H1 (cell line): ENCODE measurements at regions not wholly inside any gene's neighbourhood (a gene's known extent, or its start where the extent isn't known, plus 50 kb on each side); places are given as distances from the start of the nearest gene placed in this dataset.

Source experiments
- CTCF ChIA-PET: fragments of 300-600 bp; sonication (Branson Sonifier 250); formaldehyde crosslinking; loops from one replicate; lab custom pipeline; 2021; ENCODE audit not compliant: partially characterized antibody; lab: Charles Lee
- POLR2A ChIA-PET: fragments of 300-600 bp; sonication (Branson Sonifier 250); formaldehyde crosslinking; loops from one replicate; lab custom pipeline; 2021; ENCODE audit warnings: inconsistent platforms; ENCODE audit not compliant: partially characterized antibody; lab: Charles Lee
- DNase-seq, 2 experiments: peaks; one replicate each; pipeline versions ENCODE4 v3.0.0 to v3.0.0-alpha.2; 2010 to 2022; ENCODE audit warnings: low spot score in 2 of 2, low read depth in 1 of 2, mixed read lengths in 1 of 2
- FAIRE-seq: peaks from 2 replicates; lab custom pipeline; 2011; peaks lifted over from hg19 to GRCh38; lab: Jason Lieb, UNC
- H2AFZ ChIP-seq: 2 replicates; pipeline ENCODE4 v1.8.1; 2012; ENCODE audit warnings: low read length, inconsistent platforms
- H2AK5ac ChIP-seq: 2 replicates; pipeline ENCODE4 v1.6.1; 2013; ENCODE audit warnings: low read depth, low read length
- H2BK120ac ChIP-seq: replicated peaks from 2 replicates; pipeline ENCODE3; 2013; ENCODE audit warnings: low read depth, low read length, inconsistent platforms
- H2BK12ac ChIP-seq: 2 replicates; pipeline ENCODE4 v1.6.1; 2013; ENCODE audit warnings: low read depth, low read length
- H2BK15ac ChIP-seq: 2 replicates; pipeline ENCODE4 v1.6.1; 2013; ENCODE audit warnings: low read length
- H2BK20ac ChIP-seq: 2 replicates; pipeline ENCODE4 v1.6.1; 2013; ENCODE audit warnings: low read length
- H2BK5ac ChIP-seq: 2 replicates; pipeline ENCODE4 v1.6.1; 2013; ENCODE audit warnings: low read depth, low read length
- H3K14ac ChIP-seq: 2 replicates; pipeline ENCODE4 v1.6.1; 2013; ENCODE audit warnings: inconsistent platforms; ENCODE audit not compliant: insufficient read length
- H3K18ac ChIP-seq: 2 replicates; pipeline ENCODE4 v1.6.1; 2013; ENCODE audit warnings: low read length; ENCODE audit errors: extremely low read depth
- H3K23ac ChIP-seq: 2 replicates; pipeline ENCODE4 v1.6.1; 2013; ENCODE audit warnings: inconsistent platforms; ENCODE audit not compliant: insufficient read length
- H3K23me2 ChIP-seq: 2 replicates; pipeline ENCODE4 v1.6.1; 2013; ENCODE audit warnings: low read depth, low read length
- H3K27ac ChIP-seq: 2 replicates; pipeline ENCODE4 v1.6.1; 2011; ENCODE audit warnings: low read depth, low read length, inconsistent platforms
- H3K27me3 ChIP-seq, 4 experiments: replicated peaks in 1 of 4; 1 replicate in 1 of 4; 2 replicates in 3 of 4; pipeline versions ENCODE4 v1.6.1 to v1.8.1; 2011 to 2013; ENCODE audit warnings: low read length in 3 of 4, mild to moderate bottlenecking in 3 of 4, inconsistent platforms in 2 of 4, mixed read lengths in 2 of 4, moderate library complexity in 1 of 4; ENCODE audit not compliant: control insufficient read depth in 3 of 4, insufficient read depth in 3 of 4; ENCODE audit errors: extremely low read depth in 1 of 4
- H3K36me3 ChIP-seq, 4 experiments: 2 replicates each; pipeline versions ENCODE4 v1.6.1 to v1.8.1; 2011 to 2013; ENCODE audit warnings: mild to moderate bottlenecking in 4 of 4, low read length in 3 of 4, moderate library complexity in 2 of 4, control low read depth in 1 of 4, inconsistent platforms in 1 of 4; ENCODE audit not compliant: insufficient read depth in 4 of 4, control insufficient read depth in 2 of 4
- H3K4ac ChIP-seq: replicated peaks from 2 replicates; pipeline ENCODE3; 2013; ENCODE audit warnings: low read length, low read depth, mixed read lengths, inconsistent platforms; ENCODE audit not compliant: insufficient read length
- H3K4me1 ChIP-seq, 4 experiments: replicated peaks in 1 of 4; 1 replicate in 1 of 4; 2 replicates in 3 of 4; pipeline versions ENCODE4 v1.6.1 to v1.8.1; 2011 to 2013; ENCODE audit warnings: low read length in 3 of 4, inconsistent platforms in 2 of 4, mixed read lengths in 1 of 4; ENCODE audit not compliant: insufficient read depth in 4 of 4, control insufficient read depth in 3 of 4
- H3K4me2 ChIP-seq, 2 experiments: 2 replicates each; pipeline versions ENCODE4 v1.6.1 to v1.8.1; 2011 to 2013; ENCODE audit warnings: low read depth in 2 of 2, low read length in 2 of 2, control low read depth in 1 of 2, inconsistent platforms in 1 of 2, mild to moderate bottlenecking in 1 of 2; ENCODE audit not compliant: insufficient read depth in 1 of 2
- H3K4me3 ChIP-seq, 4 experiments: fragments of 200-600, 300-600 bp in 1 of 4; sonication (generic), shearing (Covaris generic), sonication (Bioruptor Twin) in 1 of 4; 2 replicates each; pipeline versions ENCODE4 v1.5.1 to v1.8.1; 2011 to 2016; ENCODE audit warnings: low read length in 4 of 4, low read depth in 3 of 4, control low read depth in 2 of 4, inconsistent platforms in 2 of 4, mild to moderate bottlenecking in 2 of 4, mixed read lengths in 1 of 4, moderate library complexity in 1 of 4; ENCODE audit not compliant: insufficient read depth in 2 of 4; ENCODE audit errors: extremely low read depth in 1 of 4
- H3K56ac ChIP-seq: replicated peaks from 2 replicates; pipeline ENCODE3; 2013; ENCODE audit warnings: low read depth, mild to moderate bottlenecking, mixed read lengths, low read length, inconsistent platforms; ENCODE audit not compliant: insufficient read length
- H3K79me1 ChIP-seq: 2 replicates; pipeline ENCODE4 v1.6.1; 2013; ENCODE audit warnings: low read depth, low read length, control low read depth
- H3K79me2 ChIP-seq, 2 experiments: 2 replicates each; pipeline versions ENCODE4 v1.6.1 to v1.8.1; 2012 to 2013; ENCODE audit warnings: low read length in 2 of 2, mild to moderate bottlenecking in 2 of 2, inconsistent platforms in 1 of 2; ENCODE audit not compliant: insufficient read depth in 2 of 2, control insufficient read depth in 1 of 2
- H3K9ac ChIP-seq, 4 experiments: replicated peaks in 1 of 4; 1 replicate in 1 of 4; 2 replicates in 3 of 4; pipeline versions ENCODE4 v1.6.1 to v1.8.1; 2011 to 2013; ENCODE audit warnings: low read depth in 3 of 4, low read length in 3 of 4, control low read depth in 2 of 4, mild to moderate bottlenecking in 2 of 4, moderate library complexity in 2 of 4, inconsistent platforms in 1 of 4; ENCODE audit errors: extremely low read depth in 1 of 4
- H3K9me3 ChIP-seq, 2 experiments: 2 replicates each; pipeline versions ENCODE4 v1.6.1 to v1.8.1; 2012 to 2013; ENCODE audit warnings: mild to moderate bottlenecking in 2 of 2, moderate library complexity in 2 of 2, control low read depth in 1 of 2, inconsistent platforms in 1 of 2, low read depth in 1 of 2, low read length in 1 of 2, mixed read lengths in 1 of 2; ENCODE audit not compliant: insufficient read depth in 2 of 2
- H4K20me1 ChIP-seq, 2 experiments: replicated peaks in 1 of 2; 2 replicates each; pipeline versions ENCODE3 to v1.8.1; 2011 to 2013; ENCODE audit warnings: inconsistent platforms in 2 of 2, low read length in 2 of 2, mild to moderate bottlenecking in 1 of 2; ENCODE audit not compliant: insufficient read depth in 2 of 2, control insufficient read depth in 1 of 2
- H4K5ac ChIP-seq: 2 replicates; pipeline ENCODE4 v1.6.1; 2013; ENCODE audit warnings: low read length, low read depth, mixed read lengths, inconsistent platforms; ENCODE audit not compliant: insufficient read length
- H4K8ac ChIP-seq: 2 replicates; pipeline ENCODE4 v1.8.0; 2013; ENCODE audit warnings: mild to moderate bottlenecking, moderate library complexity, low read length, inconsistent platforms; ENCODE audit not compliant: insufficient read depth; ENCODE audit errors: extremely low read depth
- H4K91ac ChIP-seq: replicated peaks from 2 replicates; pipeline ENCODE3; 2013; ENCODE audit warnings: low read length, mixed read lengths, inconsistent platforms; ENCODE audit not compliant: insufficient read length
- WGBS, 2 experiments: shearing (Covaris generic) in 1 of 2; methylation state at CpG; one replicate each; pipeline versions ENCODE4 v1.1.6 to v1.1.7; 2013 to 2015; ENCODE audit warnings: low lambda C conversion rate in 2 of 2, mixed read lengths in 2 of 2, inconsistent platforms in 1 of 2, low coverage in 1 of 2, missing lambda C conversion rate in 1 of 2; ENCODE audit not compliant: insufficient replicate concordance in 2 of 2, insufficient coverage in 1 of 2, insufficient read length in 1 of 2; ENCODE audit errors: extremely low coverage in 1 of 2, missing lambda C conversion rate in 1 of 2; 5-methylcytosine and 5-hydroxymethylcytosine counted together

DNA sequence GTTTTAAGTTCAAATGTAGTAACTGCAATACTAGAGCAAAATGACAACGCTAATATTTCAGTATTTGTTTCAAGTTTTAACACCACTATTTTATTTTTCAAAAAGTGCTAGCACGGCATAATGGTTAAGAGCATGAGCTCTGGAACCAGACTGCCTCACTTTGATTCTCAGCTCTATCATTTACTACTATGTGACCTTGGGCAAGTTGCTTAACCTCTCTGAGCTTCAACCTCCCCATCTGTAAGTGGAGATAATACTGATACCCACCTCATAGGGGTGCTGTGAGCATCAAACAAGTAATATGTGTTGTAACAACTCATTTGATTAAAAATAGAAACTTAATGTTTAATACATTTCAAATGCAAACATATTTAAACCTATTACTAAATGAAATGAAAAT lies 115.4 kb upstream of the NPHP3 start:
- no peak overlapping the region for H3K14ac ChIP-seq
- WGBS, 2 experiments: 87% methylated on average over 2 of the region's 2 CpGs; no CpG with 5 or more reads in 1 of the 2 experiments
- H3K23ac ChIP-seq: no peak overlapping the region
- H3K79me2 ChIP-seq: no peaks in the 10 kb centered on the region
- ChIA-PET POLR2A (interaction anchor here (0.7 to 1.2 kb wide), 2 partner anchors 42 to 447 kb away, joined by 3 read pairs; no protein-coding TSS in a partner anchor), CTCF (interaction anchor here (0.9 to 3.0 kb wide), 4 partner anchors 8 to 1035 kb away, joined by 3 to 9 read pairs (median 6); no protein-coding TSS in a partner anchor)
- no peaks in the 10 kb centered on the region for H3K36me3 ChIP-seq
- no peak overlapping the region for H2BK120ac ChIP-seq
- no peaks in the 10 kb centered on the region for H3K9me3 ChIP-seq
- no peak overlapping the region for H2BK5ac ChIP-seq
- no peaks in the 10 kb centered on the region for H3K23me2 ChIP-seq
- no peak for DNase-seq
- no peaks in the 10 kb centered on the region for H4K20me1 ChIP-seq
- H4K8ac ChIP-seq: no peak overlapping the region
- H3K4ac ChIP-seq: no peak overlapping the region
- no peak for FAIRE-seq
- H2BK12ac ChIP-seq: no peak overlapping the region
- no peaks in the 10 kb centered on the region for H3K79me1 ChIP-seq
- H3K9ac ChIP-seq: no peak overlapping the region
- H2BK20ac ChIP-seq: no peak overlapping the region
- H4K5ac ChIP-seq: no peak overlapping the region
- H3K4me2 ChIP-seq: no peak overlapping the region
- H2AFZ ChIP-seq: no peak overlapping the region
- no peaks in the 10 kb centered on the region for H3K27me3 ChIP-seq
- peaks cover 0 to 3% (median 0%) of the 10 kb centered on the region in 4 experiments; a peak in 2 of 7 replicates for H3K4me1 ChIP-seq
- no peak overlapping the region for H4K91ac ChIP-seq
- H3K56ac ChIP-seq: no peak overlapping the region
- no peak overlapping the region for H2BK15ac ChIP-seq
- H3K27ac ChIP-seq: no peak overlapping the region
- no peak overlapping the region for H3K18ac ChIP-seq
- no peak overlapping the region for H3K4me3 ChIP-seq
- H2AK5ac ChIP-seq: no peak overlapping the region
